ENCODE measurements at regions not wholly inside any gene's neighbourhood (a gene's known extent, or its start where the extent isn't known, plus 50 kb on each side); places are given as distances from the start of the nearest gene placed in this dataset.

- TF ChIP-seq EZH2 (IDR thresholded peaks at IDR 0.05; ENCODE audit: insufficient read depth, poor library complexity, severe bottlenecking), result no peak
- no peak for TF ChIP-seq EZH2phosphoT487 (IDR thresholded peaks at IDR 0.05; ENCODE audit: insufficient read depth, low read depth)
Observed at GRCh38 chr5:164361986-164362385, 856.6 kb downstream of the MAT2B start.
